Activated T-cell treated with anti-CD3 and anti-CD28 coated beads, Interleukin-2, amount 50 U/mL, for 4 hours (primary cell): ENCODE measurements at regions not wholly inside any gene's neighbourhood (a gene's known extent, or its start where the extent isn't known, plus 50 kb on each side); places are given as distances from the start of the nearest gene placed in this dataset.

ENCODE experiments used
- ATAC-seq, 2 donors: fragments of 200-7000 bp; cut with Tn5 transposase; one replicate each; pipeline ENCODE4 v1.10.0; 2021
- DNase-seq: peaks from one replicate; pipeline ENCODE4 v3.0.0-alpha.2; 2020
- H3K27me3 Mint-ChIP-seq: one replicate; pipeline ENCODE4 v1.8.0; 2021; ENCODE audit warnings: low read depth, mixed read lengths
- H3K36me3 Mint-ChIP-seq: one replicate; pipeline ENCODE4 v1.8.0; 2022; ENCODE audit warnings: mixed read lengths; ENCODE audit not compliant: insufficient read depth
- H3K4me1 Mint-ChIP-seq: one replicate; pipeline ENCODE4 v1.8.0; 2021; ENCODE audit warnings: low read depth, mixed read lengths
- H3K4me3 Mint-ChIP-seq: one replicate; pipeline ENCODE4 v1.8.0; 2021; ENCODE audit warnings: mild to moderate bottlenecking, moderate library complexity, mixed read lengths
- H3K9me3 Mint-ChIP-seq: one replicate; pipeline ENCODE4 v1.8.0; 2021; ENCODE audit warnings: mixed read lengths

- DNase-seq (no peak), ATAC-seq (no peak)
- Mint-ChIP-seq H3K4me1 (peaks cover 11% of the 10 kb centered on the region), H3K9me3 (no peaks in the 10 kb centered on the region), H3K36me3 (no peaks in the 10 kb centered on the region), H3K27me3 (peaks cover 29% of the 10 kb centered on the region), H3K4me3 (no peak overlapping the region)
These were observed 108.1 kb downstream of the DHX15 start for GRCh38 chr4:24476282-24476681.

- H3K27me3 Mint-ChIP-seq = peaks cover 32% of the 10 kb centered on the region
- no peak overlapping the region for H3K4me3 Mint-ChIP-seq
These were observed 108.6 kb downstream of the DHX15 start for GRCh38 chr4:24475756-24476155.

GRCh38 chr4:24473309-24473721 is 111.0 kb downstream of the DHX15 start:
- Mint-ChIP-seq H3K4me3 (peak overlapping the region; percentile 87), H3K27me3 (peaks cover 49% of the 10 kb centered on the region), H3K4me1 (peaks cover 31% of the 10 kb centered on the region), H3K36me3 (no peaks in the 10 kb centered on the region), H3K9me3 (no peaks in the 10 kb centered on the region)
- ATAC-seq = no peak
- DNase-seq = no peak

More at GRCh38 chr4:24475756-24476155, 108.6 kb downstream of the DHX15 start:
- Mint-ChIP-seq H3K4me1 (peaks cover 13% of the 10 kb centered on the region), H3K9me3 (no peaks in the 10 kb centered on the region), H3K36me3 (no peaks in the 10 kb centered on the region)
- DNase-seq = no peak
- no peak for ATAC-seq

GRCh38 chr4:24472514-24473308 is 111.6 kb downstream of the DHX15 start:
- ATAC-seq (peak; percentile 49 to 53), DNase-seq (peak; percentile 39)
- Mint-ChIP-seq H3K4me3 (peak overlapping the region; percentile 87), H3K9me3 (no peaks in the 10 kb centered on the region), H3K36me3 (no peaks in the 10 kb centered on the region), H3K27me3 (peaks cover 55% of the 10 kb centered on the region), H3K4me1 (peaks cover 31% of the 10 kb centered on the region)

- H3K27me3 Mint-ChIP-seq = peaks cover 56% of the 10 kb centered on the region
- H3K36me3 Mint-ChIP-seq = no peaks in the 10 kb centered on the region
- H3K9me3 Mint-ChIP-seq = no peaks in the 10 kb centered on the region
- H3K4me1 Mint-ChIP-seq = peaks cover 31% of the 10 kb centered on the region
- DNase-seq = no peak
- ATAC-seq = no peak
- peak overlapping the region; percentile 87 for H3K4me3 Mint-ChIP-seq
These were observed 112.2 kb downstream of the DHX15 start for GRCh38 chr4:24472161-24472510.

- peaks cover 55% of the 10 kb centered on the region for H3K27me3 Mint-ChIP-seq
- no peaks in the 10 kb centered on the region for H3K36me3 Mint-ChIP-seq
- peak overlapping the region; percentile 87 for H3K4me3 Mint-ChIP-seq
- peaks cover 31% of the 10 kb centered on the region for H3K4me1 Mint-ChIP-seq
- H3K9me3 Mint-ChIP-seq = no peaks in the 10 kb centered on the region
- ATAC-seq = peak in 1 of 2 donors; percentile 11
- DNase-seq = no peak
These were observed 112.7 kb downstream of the DHX15 start for GRCh38 chr4:24471486-24472160.

GRCh38 chr4:24470666-24471485 is 113.5 kb downstream of the DHX15 start:
- peak overlapping the region; percentile 87 for H3K4me3 Mint-ChIP-seq
- H3K27me3 Mint-ChIP-seq = peaks cover 57% of the 10 kb centered on the region
- ATAC-seq = peak; percentile 23 to 27
- DNase-seq = peak; percentile 20
- H3K4me1 Mint-ChIP-seq = peaks cover 31% of the 10 kb centered on the region
- H3K9me3 Mint-ChIP-seq = no peaks in the 10 kb centered on the region
- H3K36me3 Mint-ChIP-seq = no peaks in the 10 kb centered on the region

- peaks cover 27% of the 10 kb centered on the region for H3K4me1 Mint-ChIP-seq
- DNase-seq (no peak), ATAC-seq (no peak)
- no peak overlapping the region for H3K4me3 Mint-ChIP-seq
- H3K36me3 Mint-ChIP-seq = no peaks in the 10 kb centered on the region
- no peaks in the 10 kb centered on the region for H3K9me3 Mint-ChIP-seq
- peaks cover 67% of the 10 kb centered on the region for H3K27me3 Mint-ChIP-seq
These were observed 116.3 kb downstream of the DHX15 start for GRCh38 chr4:24468071-24468470.

GRCh38 chr4:24464566-24464965 is 119.8 kb downstream of the DHX15 start:
- H3K4me3 Mint-ChIP-seq = no peak overlapping the region

GRCh38 chr4:24456431-24456830 is 127.9 kb downstream of the DHX15 start:
- ATAC-seq (no peak), DNase-seq (no peak)
- Mint-ChIP-seq H3K36me3 (no peaks in the 10 kb centered on the region), H3K9me3 (no peaks in the 10 kb centered on the region), H3K4me3 (no peak overlapping the region), H3K27me3 (peaks cover 16% of the 10 kb centered on the region), H3K4me1 (no peaks in the 10 kb centered on the region)

More at GRCh38 chr4:24464566-24464965, 119.8 kb downstream of the DHX15 start:
- Mint-ChIP-seq H3K36me3 (no peaks in the 10 kb centered on the region), H3K9me3 (no peaks in the 10 kb centered on the region), H3K4me1 (peaks cover 12% of the 10 kb centered on the region), H3K27me3 (peaks cover 64% of the 10 kb centered on the region)
- DNase-seq (no peak), ATAC-seq (no peak)

- Mint-ChIP-seq H3K9me3 (no peaks in the 10 kb centered on the region), H3K4me3 (no peak overlapping the region), H3K27me3 (peaks cover 16% of the 10 kb centered on the region), H3K36me3 (no peaks in the 10 kb centered on the region), H3K4me1 (no peaks in the 10 kb centered on the region)
- DNase-seq = no peak
- no peak for ATAC-seq
These were observed 130.4 kb downstream of the DHX15 start for GRCh38 chr4:24453951-24454350.

GRCh38 chr4:24451870-24452269 is 132.5 kb downstream of the DHX15 start:
- DNase-seq (no peak), ATAC-seq (no peak)
- Mint-ChIP-seq H3K9me3 (no peaks in the 10 kb centered on the region), H3K27me3 (peaks cover 19% of the 10 kb centered on the region), H3K4me1 (no peaks in the 10 kb centered on the region), H3K36me3 (no peaks in the 10 kb centered on the region), H3K4me3 (no peak overlapping the region)

- Mint-ChIP-seq H3K4me1 (no peaks in the 10 kb centered on the region), H3K9me3 (no peaks in the 10 kb centered on the region)
These were observed 141.2 kb downstream of the DHX15 start for GRCh38 chr4:24443200-24443599.

GRCh38 chr4:24440765-24441164 is 143.6 kb downstream of the DHX15 start:
- Mint-ChIP-seq H3K36me3 (no peaks in the 10 kb centered on the region), H3K27me3 (peaks cover 5% of the 10 kb centered on the region), H3K4me1 (no peaks in the 10 kb centered on the region), H3K4me3 (no peak overlapping the region), H3K9me3 (no peaks in the 10 kb centered on the region)
- DNase-seq (no peak), ATAC-seq (no peak)

More at GRCh38 chr4:24443200-24443599, 141.2 kb downstream of the DHX15 start:
- Mint-ChIP-seq H3K27me3 (peaks cover 8% of the 10 kb centered on the region), H3K4me3 (no peak overlapping the region), H3K36me3 (no peaks in the 10 kb centered on the region)
- ATAC-seq = no peak
- DNase-seq = no peak
